ENCODE measurements at regions not wholly inside any gene's neighbourhood (a gene's known extent, or its start where the extent isn't known, plus 50 kb on each side); places are given as distances from the start of the nearest gene placed in this dataset.

- POLR2A ChIA-PET = no interaction called here
- no peaks in the 10 kb centered on the region for H4K20me1 ChIP-seq (replicated peaks; ENCODE audit: control insufficient read depth, extremely low read depth, insufficient read depth, low read length)
- DNase-seq (ENCODE audit: low read depth, low spot score) (peak; percentile 67), FAIRE-seq (peak; percentile 82)
- no peak overlapping the region for H3K4me3 ChIP-seq (replicated peaks in 1 of 3; ENCODE audit: insufficient read depth in 1 of 3, low read depth in 1 of 3, low read length in 3 of 3)
- intact Hi-C loops (cut with micrococcal nuclease) = no loop called here
- no peaks in the 10 kb centered on the region for H3K9me3 ChIP-seq (replicated peaks; ENCODE audit: control insufficient read depth, insufficient read depth, low read length)
- no peak overlapping the region for H3K27ac ChIP-seq (ENCODE audit: insufficient read depth, low read depth, low read length)
- peaks cover 14% of the 10 kb centered on the region for H3K4me1 ChIP-seq (ENCODE audit: control insufficient read depth, extremely low read depth, insufficient read depth, low read length)
- dilution Hi-C loops (cut with MboI; ENCODE audit: extremely low pct_ligation_motif_present, low sequenced_read_pairs) = no loop called here
- no peaks in the 10 kb centered on the region for H3K79me2 ChIP-seq (ENCODE audit: control insufficient read depth, insufficient read depth, low read length)
- H3K9me1 ChIP-seq (replicated peaks; ENCODE audit: control insufficient read depth, extremely low read depth, insufficient read depth, low read length) = no peaks in the 10 kb centered on the region
- peak overlapping the region; percentile 21 for H3K4me2 ChIP-seq (ENCODE audit: insufficient read depth, low read length)
- CTCF ChIA-PET = interaction anchor here (0.7 to 2.6 kb wide), 6 partner anchors 10 to 202 kb away, joined by 3 to 12 read pairs (median 4); no protein-coding TSS in a partner anchor
- peak overlapping the region; percentile 66 for H2AFZ ChIP-seq (ENCODE audit: low read depth, low read length)
- TF ChIP-seq CTCF (IDR thresholded peaks at IDR 0.05; ENCODE audit: extremely low read depth in 1 of 2, insufficient read depth in 1 of 2, low read depth in 1 of 2, low read length in 2 of 2) = no peak
- no peak for TF ChIP-seq MAX (IDR thresholded peaks at IDR 0.05; ENCODE audit: insufficient read depth, insufficient read length)
- no peak for TF ChIP-seq POLR2AphosphoS5 (IDR thresholded peaks at IDR 0.05; ENCODE audit: insufficient read depth, low read depth, low read length)
- no peak for TF ChIP-seq EZH2 (IDR thresholded peaks at IDR 0.05; ENCODE audit: borderline replicate concordance, low read depth, low read length, severe bottlenecking)
- TF ChIP-seq JUN (IDR thresholded peaks at IDR 0.05; ENCODE audit: borderline replicate concordance, insufficient read depth, insufficient read length, low read depth) = no peak
- TF ChIP-seq POLR2A (IDR thresholded peaks at IDR 0.05; ENCODE audit: low read depth, low read length) = no peak
- no peak for TF ChIP-seq GATA2 (IDR thresholded peaks at IDR 0.05; ENCODE audit: insufficient read depth, insufficient read length, low read depth, low read length)
- TF ChIP-seq FOS (IDR thresholded peaks at IDR 0.05; ENCODE audit: borderline replicate concordance, insufficient read depth, low read length) = no peak
- TF ChIP-seq MYC (IDR thresholded peaks at IDR 0.05; ENCODE audit: low read depth, low read length) = no peak
- no TSS peak for BruUV-seq (replicated peaks)
- no peak overlapping the region for H3K9ac ChIP-seq (replicated peaks; ENCODE audit: extremely low read depth, insufficient read depth, low read length)
- no peaks in the 10 kb centered on the region for H3K36me3 ChIP-seq (ENCODE audit: control insufficient read depth in 2 of 2, extremely low read depth in 1 of 2, insufficient read depth in 2 of 2, low read length in 2 of 2)
- no peaks in the 10 kb centered on the region for H3K27me3 ChIP-seq (ENCODE audit: control insufficient read depth in 2 of 2, insufficient read depth in 2 of 2, low read length in 2 of 2)
Observed at GRCh38 chr22:19593991-19594569, 69.9 kb upstream of the CLDN5 start.
